HFF-Myc (cell line): ENCODE measurements at regions not wholly inside any gene's neighbourhood (a gene's known extent, or its start where the extent isn't known, plus 50 kb on each side); places are given as distances from the start of the nearest gene placed in this dataset.
A peak's percentile ranks its signal among the peaks of the same experiment; 100 is the strongest.

Source experiments
- DNase-seq: peaks from one replicate; pipeline ENCODE4 v3.0.0-alpha.2; 2011; ENCODE audit warnings: low read depth; ENCODE audit errors: extremely low read depth
- H3K4me3 ChIP-seq: replicated peaks from 2 replicates; pipeline ENCODE4 v1.5.1; 2011; ENCODE audit warnings: low read depth, mild to moderate bottlenecking, control low read depth, low read length
- TF ChIP-seq, protein P1 (sequence below): IDR thresholded peaks from 2 replicates; pipeline ENCODE4 v1.5.1; 2012; ENCODE audit warnings: mild to moderate bottlenecking, low read depth, low read length, control low read depth; ENCODE audit errors: missing control alignments

DNA sequence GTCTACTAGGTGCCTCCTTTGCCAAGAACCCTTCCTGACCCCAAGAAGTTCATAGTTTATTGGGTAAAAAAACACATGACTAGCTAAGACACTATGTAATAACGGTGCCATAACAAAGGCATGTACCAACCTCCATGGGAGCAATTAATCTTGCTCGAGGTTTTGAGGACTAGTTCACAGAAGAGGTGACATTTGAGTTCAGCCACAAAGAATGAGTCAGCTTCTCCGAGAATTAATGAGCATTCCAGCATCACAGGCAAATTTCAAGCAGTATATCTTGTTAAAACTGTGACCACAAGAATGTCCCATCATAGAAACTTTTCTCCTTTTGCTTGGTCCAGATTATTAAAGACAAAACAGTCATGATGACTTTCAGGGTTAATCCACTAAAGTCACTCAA is 113.0 kb upstream of the RAP1B start:
- DNase-seq = peak; percentile 70
- TF ChIP-seq, protein P1, sequence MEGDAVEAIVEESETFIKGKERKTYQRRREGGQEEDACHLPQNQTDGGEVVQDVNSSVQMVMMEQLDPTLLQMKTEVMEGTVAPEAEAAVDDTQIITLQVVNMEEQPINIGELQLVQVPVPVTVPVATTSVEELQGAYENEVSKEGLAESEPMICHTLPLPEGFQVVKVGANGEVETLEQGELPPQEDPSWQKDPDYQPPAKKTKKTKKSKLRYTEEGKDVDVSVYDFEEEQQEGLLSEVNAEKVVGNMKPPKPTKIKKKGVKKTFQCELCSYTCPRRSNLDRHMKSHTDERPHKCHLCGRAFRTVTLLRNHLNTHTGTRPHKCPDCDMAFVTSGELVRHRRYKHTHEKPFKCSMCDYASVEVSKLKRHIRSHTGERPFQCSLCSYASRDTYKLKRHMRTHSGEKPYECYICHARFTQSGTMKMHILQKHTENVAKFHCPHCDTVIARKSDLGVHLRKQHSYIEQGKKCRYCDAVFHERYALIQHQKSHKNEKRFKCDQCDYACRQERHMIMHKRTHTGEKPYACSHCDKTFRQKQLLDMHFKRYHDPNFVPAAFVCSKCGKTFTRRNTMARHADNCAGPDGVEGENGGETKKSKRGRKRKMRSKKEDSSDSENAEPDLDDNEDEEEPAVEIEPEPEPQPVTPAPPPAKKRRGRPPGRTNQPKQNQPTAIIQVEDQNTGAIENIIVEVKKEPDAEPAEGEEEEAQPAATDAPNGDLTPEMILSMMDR = no peak
- H3K4me3 ChIP-seq = no peak overlapping the region

DNA sequence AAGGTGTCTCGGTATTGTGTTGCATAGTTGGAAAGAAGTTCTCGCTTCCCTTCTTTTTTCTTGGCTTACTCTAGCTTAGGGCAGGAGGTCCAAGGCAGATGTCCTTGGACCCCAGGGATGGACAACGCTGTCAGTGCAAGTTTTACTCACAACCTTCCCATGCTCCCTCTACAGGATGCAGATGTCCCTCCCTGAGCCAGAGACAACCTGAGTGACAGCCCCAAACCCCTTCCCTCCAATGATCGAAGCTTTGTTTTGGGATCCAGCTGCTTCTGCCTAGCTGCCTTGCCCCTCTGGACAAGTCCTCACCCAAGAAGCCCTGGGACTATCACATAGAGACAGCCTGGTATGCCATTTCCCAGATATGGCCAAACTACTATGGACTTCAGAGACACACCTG is 112.0 kb upstream of the RAP1B start:
- TF ChIP-seq, protein P1 = no peak
- no peak for DNase-seq
- H3K4me3 ChIP-seq = no peak overlapping the region

DNA sequence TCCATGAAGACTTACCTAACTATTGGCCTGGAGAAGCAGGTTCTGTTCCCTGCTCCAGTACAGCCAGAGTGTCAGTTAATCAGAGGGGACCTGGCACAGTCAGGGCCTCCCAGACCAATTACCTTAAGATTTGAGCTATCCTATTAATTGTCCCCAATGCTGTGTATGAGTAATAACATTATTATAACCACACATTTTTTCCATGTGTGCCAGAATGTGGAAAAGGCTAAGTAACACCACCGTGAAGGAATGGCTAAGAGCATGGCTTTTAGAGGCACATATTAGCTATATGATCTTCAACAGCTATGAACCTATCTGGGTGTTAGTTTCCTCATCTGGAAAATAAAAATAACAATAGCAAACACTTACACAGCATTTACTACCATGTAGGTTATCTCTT is 111.1 kb upstream of the RAP1B start:
- DNase-seq = no peak
- TF ChIP-seq, protein P1 = no peak
- H3K4me3 ChIP-seq = no peak overlapping the region

DNA sequence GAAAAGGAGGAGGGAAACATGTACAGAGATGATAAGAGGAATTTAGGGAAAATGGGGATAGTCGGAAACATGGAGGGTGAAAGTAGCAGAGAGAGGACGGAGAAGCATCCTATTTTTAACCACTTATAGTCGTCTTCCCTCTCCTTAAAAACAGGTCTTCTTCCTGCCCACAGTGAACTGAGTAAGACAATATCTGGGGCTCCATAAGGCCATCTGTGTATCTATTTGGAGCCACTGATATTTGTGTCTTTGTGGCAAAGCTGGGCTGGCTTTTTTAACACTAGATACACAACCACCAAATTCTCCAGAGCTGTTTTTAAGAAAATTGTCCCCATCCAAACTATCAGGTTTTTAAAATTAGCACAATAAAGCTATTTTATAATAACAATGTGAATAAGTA is 109.5 kb upstream of the RAP1B start:
- TF ChIP-seq, protein P1 = no peak
- H3K4me3 ChIP-seq = no peak overlapping the region
- no peak for DNase-seq

DNA sequence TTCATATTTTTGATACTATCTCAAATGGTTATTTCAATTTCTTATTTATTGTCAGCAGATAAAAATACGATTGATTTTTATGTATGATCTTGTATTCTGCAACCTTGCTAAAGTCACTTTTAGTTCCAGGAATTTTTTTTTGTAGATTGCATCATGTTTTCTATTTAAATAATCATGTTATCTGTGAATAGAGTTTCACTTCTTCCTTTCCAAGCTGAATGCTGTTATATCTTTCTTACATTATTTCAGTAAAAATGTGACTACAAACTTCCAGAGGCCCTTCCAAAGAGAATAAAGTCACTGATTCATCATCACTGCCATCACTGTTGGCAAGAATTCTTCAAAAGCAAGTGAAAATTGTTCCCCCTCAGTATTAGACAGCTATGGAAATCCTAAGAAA is 104.7 kb upstream of the RAP1B start:
- TF ChIP-seq, protein P1 = no peak
- no peak overlapping the region for H3K4me3 ChIP-seq
- no peak for DNase-seq

DNA sequence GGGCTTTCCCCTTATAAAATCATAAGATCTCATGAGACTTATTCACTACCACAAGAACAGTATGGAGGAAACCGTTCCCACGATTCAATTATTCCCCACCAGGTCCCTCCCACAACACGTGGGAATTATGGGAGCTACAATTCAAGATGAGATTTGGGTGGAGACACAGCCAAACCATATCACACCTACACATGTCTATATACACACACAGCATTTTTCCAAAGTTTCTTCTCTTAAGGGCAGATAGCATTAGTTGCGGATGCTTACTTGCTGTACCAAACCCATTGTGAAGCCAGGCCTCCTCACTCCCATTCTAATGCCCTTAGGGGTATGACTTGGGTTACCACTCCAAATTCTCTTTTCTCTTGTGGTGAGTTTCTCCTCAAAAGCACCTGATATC is 104.1 kb upstream of the RAP1B start:
- no peak overlapping the region for H3K4me3 ChIP-seq
- no peak for DNase-seq
- TF ChIP-seq, protein P1 = no peak

DNA sequence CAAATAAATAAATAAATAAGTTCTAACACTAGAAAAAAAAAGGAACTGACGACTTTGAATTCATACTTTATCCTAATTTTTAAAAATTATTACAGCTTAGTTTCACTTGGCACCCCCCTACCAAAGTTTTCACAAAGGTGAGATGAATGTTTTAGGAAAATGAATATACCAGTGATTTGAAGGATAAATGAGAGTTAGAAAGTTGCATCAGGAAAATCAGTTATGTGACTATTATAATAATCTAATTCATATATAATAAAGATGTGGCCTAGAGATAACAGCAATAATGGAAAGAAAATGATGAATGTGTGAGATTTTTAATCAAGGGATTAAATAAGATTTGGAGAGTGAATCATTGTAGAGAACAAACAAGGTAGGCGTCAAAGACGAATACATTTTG is 103.0 kb upstream of the RAP1B start:
- DNase-seq = no peak
- TF ChIP-seq, protein P1 = no peak
- H3K4me3 ChIP-seq = no peak overlapping the region
